ENCODE measurements at regions not wholly inside any gene's neighbourhood (a gene's known extent, or its start where the extent isn't known, plus 50 kb on each side); places are given as distances from the start of the nearest gene placed in this dataset.

DNA sequence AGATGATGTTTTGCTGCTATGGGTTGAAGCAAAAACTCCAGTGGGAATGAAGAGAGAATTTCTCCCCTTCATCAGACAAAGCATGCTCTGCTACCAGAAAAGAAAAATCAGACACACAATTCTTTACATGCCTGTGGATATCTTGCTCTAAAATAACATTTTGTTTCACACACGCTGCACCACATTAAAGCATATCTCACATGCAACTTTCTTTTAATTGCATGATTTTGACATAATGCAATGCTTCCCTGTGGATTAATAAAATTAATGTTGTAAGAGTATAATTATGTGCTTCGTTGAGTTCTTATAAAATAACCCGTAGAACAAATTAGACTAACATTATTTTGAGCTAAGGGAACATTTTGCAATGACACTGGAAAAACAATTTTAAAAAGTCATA, 2230.7 kb downstream of the PCDH7 start:
- no TSS peak for BruUV-seq (replicated peaks)
- no peaks in the 10 kb centered on the region for H3K9me3 ChIP-seq (ENCODE audit: control insufficient read depth, insufficient read depth, low read depth, low read length)
- no peaks in the 10 kb centered on the region for H3K36me3 ChIP-seq (ENCODE audit: control insufficient read depth, insufficient read depth, low read length)
- TF ChIP-seq TCF7L2 (IDR thresholded peaks at IDR 0.05; ENCODE audit: low read depth, low read length) (no peak), CTCF (IDR thresholded peaks at IDR 0.05) (no peak), POLR2AphosphoS5 (IDR thresholded peaks at IDR 0.05; ENCODE audit: low read depth, low read length) (no peak), SIN3A (IDR thresholded peaks at IDR 0.05; ENCODE audit: borderline replicate concordance, insufficient read depth, low read depth, low read length) (no peak)
- TF ChIP-seq, protein P1, sequence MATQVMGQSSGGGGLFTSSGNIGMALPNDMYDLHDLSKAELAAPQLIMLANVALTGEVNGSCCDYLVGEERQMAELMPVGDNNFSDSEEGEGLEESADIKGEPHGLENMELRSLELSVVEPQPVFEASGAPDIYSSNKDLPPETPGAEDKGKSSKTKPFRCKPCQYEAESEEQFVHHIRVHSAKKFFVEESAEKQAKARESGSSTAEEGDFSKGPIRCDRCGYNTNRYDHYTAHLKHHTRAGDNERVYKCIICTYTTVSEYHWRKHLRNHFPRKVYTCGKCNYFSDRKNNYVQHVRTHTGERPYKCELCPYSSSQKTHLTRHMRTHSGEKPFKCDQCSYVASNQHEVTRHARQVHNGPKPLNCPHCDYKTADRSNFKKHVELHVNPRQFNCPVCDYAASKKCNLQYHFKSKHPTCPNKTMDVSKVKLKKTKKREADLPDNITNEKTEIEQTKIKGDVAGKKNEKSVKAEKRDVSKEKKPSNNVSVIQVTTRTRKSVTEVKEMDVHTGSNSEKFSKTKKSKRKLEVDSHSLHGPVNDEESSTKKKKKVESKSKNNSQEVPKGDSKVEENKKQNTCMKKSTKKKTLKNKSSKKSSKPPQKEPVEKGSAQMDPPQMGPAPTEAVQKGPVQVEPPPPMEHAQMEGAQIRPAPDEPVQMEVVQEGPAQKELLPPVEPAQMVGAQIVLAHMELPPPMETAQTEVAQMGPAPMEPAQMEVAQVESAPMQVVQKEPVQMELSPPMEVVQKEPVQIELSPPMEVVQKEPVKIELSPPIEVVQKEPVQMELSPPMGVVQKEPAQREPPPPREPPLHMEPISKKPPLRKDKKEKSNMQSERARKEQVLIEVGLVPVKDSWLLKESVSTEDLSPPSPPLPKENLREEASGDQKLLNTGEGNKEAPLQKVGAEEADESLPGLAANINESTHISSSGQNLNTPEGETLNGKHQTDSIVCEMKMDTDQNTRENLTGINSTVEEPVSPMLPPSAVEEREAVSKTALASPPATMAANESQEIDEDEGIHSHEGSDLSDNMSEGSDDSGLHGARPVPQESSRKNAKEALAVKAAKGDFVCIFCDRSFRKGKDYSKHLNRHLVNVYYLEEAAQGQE (IDR thresholded peaks at IDR 0.05; ENCODE audit: insufficient read depth in 1 of 2, low read depth in 2 of 2, low read length in 1 of 2): no peak
- no peak overlapping the region for H3K4me3 ChIP-seq (ENCODE audit: low read depth in 2 of 2, low read length in 2 of 2)
- ATAC-seq (no peak), DNase-seq (ENCODE audit: low read depth, low spot score) (no peak)
- ChIA-PET CTCF (no interaction called here), POLR2A (no interaction called here)
- in situ Hi-C loops (cut with HindIII; ENCODE audit: low pct_unique_long_range_greater_than_20kb, low sequenced_read_pairs): no loop called here
- intact Hi-C loops (cut with micrococcal nuclease; ENCODE audit: unreplicated experiment): no loop called here
- H3K27ac ChIP-seq (ENCODE audit: low read length): no peak overlapping the region
- H3K27me3 ChIP-seq (ENCODE audit: control insufficient read depth, insufficient read depth, low read length): no peaks in the 10 kb centered on the region
- no peaks in the 10 kb centered on the region for H3K4me1 ChIP-seq (ENCODE audit: control insufficient read depth, insufficient read depth, low read length)

DNA sequence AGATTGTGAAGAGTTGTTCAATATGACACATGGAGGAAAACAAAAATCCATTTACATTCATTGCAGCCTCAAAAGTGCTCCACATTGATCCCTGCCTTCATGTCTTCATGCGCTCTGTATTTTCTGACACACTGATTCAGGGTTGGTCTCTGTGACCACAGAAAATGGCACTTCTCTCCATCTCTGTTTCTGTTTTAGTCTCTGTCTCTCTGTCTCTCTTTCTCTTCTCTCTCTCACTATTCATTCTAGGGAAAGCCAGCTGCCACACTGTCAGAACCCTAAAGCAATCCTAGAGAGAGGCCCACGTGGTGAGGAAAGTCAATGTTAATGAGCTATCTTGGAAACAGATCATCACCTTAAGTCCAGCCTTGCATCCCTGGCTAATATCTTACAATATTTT, 2238.4 kb downstream of the PCDH7 start:
- ChIA-PET CTCF (no interaction called here), POLR2A (no interaction called here)
- no TSS peak for BruUV-seq (replicated peaks)
- Histone ChIP-seq H3K27ac (ENCODE audit: low read length) (no peak overlapping the region), H3K36me3 (ENCODE audit: control insufficient read depth, insufficient read depth, low read length) (no peaks in the 10 kb centered on the region), H3K4me1 (ENCODE audit: control insufficient read depth, insufficient read depth, low read length) (no peaks in the 10 kb centered on the region), H3K4me3 (ENCODE audit: low read depth in 2 of 2, low read length in 2 of 2) (no peak overlapping the region), H3K9me3 (ENCODE audit: control insufficient read depth, insufficient read depth, low read depth, low read length) (no peaks in the 10 kb centered on the region), H3K27me3 (ENCODE audit: control insufficient read depth, insufficient read depth, low read length) (no peaks in the 10 kb centered on the region)
- ATAC-seq (no peak), DNase-seq (ENCODE audit: low read depth, low spot score) (no peak)
- in situ Hi-C loops (cut with HindIII; ENCODE audit: low pct_unique_long_range_greater_than_20kb, low sequenced_read_pairs) (no loop called here), intact Hi-C loops (cut with micrococcal nuclease; ENCODE audit: unreplicated experiment) (no loop called here)
- TF ChIP-seq POLR2AphosphoS5 (IDR thresholded peaks at IDR 0.05; ENCODE audit: low read depth, low read length) (no peak), SIN3A (IDR thresholded peaks at IDR 0.05; ENCODE audit: borderline replicate concordance, insufficient read depth, low read depth, low read length) (no peak), TCF7L2 (IDR thresholded peaks at IDR 0.05; ENCODE audit: low read depth, low read length) (no peak)
- TF ChIP-seq, protein P1 (IDR thresholded peaks at IDR 0.05; ENCODE audit: insufficient read depth in 1 of 2, low read depth in 2 of 2, low read length in 1 of 2): no peak

Measured in Panc1 (cell line).